ENCODE measurements at regions not wholly inside any gene's neighbourhood (a gene's known extent, or its start where the extent isn't known, plus 50 kb on each side); places are given as distances from the start of the nearest gene placed in this dataset.

DNA sequence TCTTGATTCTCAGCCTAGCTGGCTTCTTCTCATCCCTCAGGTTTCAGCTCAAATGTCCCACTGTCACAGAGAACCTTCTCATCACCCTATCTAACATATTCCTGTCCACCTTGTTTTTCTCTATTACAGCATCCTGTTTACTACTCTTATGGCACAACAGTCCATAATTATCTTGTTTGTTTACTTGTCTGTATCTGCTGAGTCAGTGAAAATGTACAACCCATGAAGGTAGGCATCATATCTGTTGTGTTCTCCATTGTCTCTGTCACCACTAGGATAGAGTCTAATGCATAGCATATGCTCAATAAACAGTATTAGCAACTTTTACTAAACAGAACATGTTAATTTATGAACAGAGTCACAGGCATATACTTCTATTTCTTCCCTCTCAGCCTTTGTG, 261.7 kb downstream of the ETAA1 start:
- TF ChIP-seq TAF1 (IDR thresholded peaks at IDR 0.05; ENCODE audit: low read depth), result no peak
- TF ChIP-seq EP300 (conservative IDR thresholded peaks at IDR 0.05; ENCODE audit: poor library complexity, severe bottlenecking), result no peak
- TF ChIP-seq POLR2AphosphoS5 (IDR thresholded peaks at IDR 0.05), result no peak
- TF ChIP-seq, protein P1, sequence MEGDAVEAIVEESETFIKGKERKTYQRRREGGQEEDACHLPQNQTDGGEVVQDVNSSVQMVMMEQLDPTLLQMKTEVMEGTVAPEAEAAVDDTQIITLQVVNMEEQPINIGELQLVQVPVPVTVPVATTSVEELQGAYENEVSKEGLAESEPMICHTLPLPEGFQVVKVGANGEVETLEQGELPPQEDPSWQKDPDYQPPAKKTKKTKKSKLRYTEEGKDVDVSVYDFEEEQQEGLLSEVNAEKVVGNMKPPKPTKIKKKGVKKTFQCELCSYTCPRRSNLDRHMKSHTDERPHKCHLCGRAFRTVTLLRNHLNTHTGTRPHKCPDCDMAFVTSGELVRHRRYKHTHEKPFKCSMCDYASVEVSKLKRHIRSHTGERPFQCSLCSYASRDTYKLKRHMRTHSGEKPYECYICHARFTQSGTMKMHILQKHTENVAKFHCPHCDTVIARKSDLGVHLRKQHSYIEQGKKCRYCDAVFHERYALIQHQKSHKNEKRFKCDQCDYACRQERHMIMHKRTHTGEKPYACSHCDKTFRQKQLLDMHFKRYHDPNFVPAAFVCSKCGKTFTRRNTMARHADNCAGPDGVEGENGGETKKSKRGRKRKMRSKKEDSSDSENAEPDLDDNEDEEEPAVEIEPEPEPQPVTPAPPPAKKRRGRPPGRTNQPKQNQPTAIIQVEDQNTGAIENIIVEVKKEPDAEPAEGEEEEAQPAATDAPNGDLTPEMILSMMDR (IDR thresholded peaks at IDR 0.05; ENCODE audit: poor library complexity, severe bottlenecking), result no peak
- no peak for TF ChIP-seq EZH2 (IDR thresholded peaks at IDR 0.05; ENCODE audit: borderline replicate concordance, insufficient read depth, low read length, poor library complexity, severe bottlenecking)
- TF ChIP-seq, protein P2, sequence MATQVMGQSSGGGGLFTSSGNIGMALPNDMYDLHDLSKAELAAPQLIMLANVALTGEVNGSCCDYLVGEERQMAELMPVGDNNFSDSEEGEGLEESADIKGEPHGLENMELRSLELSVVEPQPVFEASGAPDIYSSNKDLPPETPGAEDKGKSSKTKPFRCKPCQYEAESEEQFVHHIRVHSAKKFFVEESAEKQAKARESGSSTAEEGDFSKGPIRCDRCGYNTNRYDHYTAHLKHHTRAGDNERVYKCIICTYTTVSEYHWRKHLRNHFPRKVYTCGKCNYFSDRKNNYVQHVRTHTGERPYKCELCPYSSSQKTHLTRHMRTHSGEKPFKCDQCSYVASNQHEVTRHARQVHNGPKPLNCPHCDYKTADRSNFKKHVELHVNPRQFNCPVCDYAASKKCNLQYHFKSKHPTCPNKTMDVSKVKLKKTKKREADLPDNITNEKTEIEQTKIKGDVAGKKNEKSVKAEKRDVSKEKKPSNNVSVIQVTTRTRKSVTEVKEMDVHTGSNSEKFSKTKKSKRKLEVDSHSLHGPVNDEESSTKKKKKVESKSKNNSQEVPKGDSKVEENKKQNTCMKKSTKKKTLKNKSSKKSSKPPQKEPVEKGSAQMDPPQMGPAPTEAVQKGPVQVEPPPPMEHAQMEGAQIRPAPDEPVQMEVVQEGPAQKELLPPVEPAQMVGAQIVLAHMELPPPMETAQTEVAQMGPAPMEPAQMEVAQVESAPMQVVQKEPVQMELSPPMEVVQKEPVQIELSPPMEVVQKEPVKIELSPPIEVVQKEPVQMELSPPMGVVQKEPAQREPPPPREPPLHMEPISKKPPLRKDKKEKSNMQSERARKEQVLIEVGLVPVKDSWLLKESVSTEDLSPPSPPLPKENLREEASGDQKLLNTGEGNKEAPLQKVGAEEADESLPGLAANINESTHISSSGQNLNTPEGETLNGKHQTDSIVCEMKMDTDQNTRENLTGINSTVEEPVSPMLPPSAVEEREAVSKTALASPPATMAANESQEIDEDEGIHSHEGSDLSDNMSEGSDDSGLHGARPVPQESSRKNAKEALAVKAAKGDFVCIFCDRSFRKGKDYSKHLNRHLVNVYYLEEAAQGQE (IDR thresholded peaks at IDR 0.05; ENCODE audit: borderline replicate concordance), result no peak

Data from neural cell (in vitro differentiated cells).